ENCODE measurements at regions not wholly inside any gene's neighbourhood (a gene's known extent, or its start where the extent isn't known, plus 50 kb on each side); places are given as distances from the start of the nearest gene placed in this dataset.

- TF ChIP-seq, protein P1, sequence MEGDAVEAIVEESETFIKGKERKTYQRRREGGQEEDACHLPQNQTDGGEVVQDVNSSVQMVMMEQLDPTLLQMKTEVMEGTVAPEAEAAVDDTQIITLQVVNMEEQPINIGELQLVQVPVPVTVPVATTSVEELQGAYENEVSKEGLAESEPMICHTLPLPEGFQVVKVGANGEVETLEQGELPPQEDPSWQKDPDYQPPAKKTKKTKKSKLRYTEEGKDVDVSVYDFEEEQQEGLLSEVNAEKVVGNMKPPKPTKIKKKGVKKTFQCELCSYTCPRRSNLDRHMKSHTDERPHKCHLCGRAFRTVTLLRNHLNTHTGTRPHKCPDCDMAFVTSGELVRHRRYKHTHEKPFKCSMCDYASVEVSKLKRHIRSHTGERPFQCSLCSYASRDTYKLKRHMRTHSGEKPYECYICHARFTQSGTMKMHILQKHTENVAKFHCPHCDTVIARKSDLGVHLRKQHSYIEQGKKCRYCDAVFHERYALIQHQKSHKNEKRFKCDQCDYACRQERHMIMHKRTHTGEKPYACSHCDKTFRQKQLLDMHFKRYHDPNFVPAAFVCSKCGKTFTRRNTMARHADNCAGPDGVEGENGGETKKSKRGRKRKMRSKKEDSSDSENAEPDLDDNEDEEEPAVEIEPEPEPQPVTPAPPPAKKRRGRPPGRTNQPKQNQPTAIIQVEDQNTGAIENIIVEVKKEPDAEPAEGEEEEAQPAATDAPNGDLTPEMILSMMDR (optimal IDR thresholded peaks at IDR 0.05 in 1 of 3, IDR thresholded peaks at IDR 0.05 in 1 of 3, conservative IDR thresholded peaks at IDR 0.05 in 1 of 3; ENCODE audit: extremely low read depth in 1 of 3, insufficient read depth in 2 of 3, low read length in 3 of 3) = no peak
- no peak for TF ChIP-seq EZH2 (IDR thresholded peaks at IDR 0.05; ENCODE audit: low read length)
Measured at GRCh38 chr3:30260762-30261161, 345.6 kb upstream of the TGFBR2 start.
